ENCODE measurements at regions not wholly inside any gene's neighbourhood (a gene's known extent, or its start where the extent isn't known, plus 50 kb on each side); places are given as distances from the start of the nearest gene placed in this dataset.
"Not testable (repeated sequence)": the region's sequence is repeated elsewhere in the genome, so short reads cannot be mapped to it uniquely, and the experiment has no call there.

DNA sequence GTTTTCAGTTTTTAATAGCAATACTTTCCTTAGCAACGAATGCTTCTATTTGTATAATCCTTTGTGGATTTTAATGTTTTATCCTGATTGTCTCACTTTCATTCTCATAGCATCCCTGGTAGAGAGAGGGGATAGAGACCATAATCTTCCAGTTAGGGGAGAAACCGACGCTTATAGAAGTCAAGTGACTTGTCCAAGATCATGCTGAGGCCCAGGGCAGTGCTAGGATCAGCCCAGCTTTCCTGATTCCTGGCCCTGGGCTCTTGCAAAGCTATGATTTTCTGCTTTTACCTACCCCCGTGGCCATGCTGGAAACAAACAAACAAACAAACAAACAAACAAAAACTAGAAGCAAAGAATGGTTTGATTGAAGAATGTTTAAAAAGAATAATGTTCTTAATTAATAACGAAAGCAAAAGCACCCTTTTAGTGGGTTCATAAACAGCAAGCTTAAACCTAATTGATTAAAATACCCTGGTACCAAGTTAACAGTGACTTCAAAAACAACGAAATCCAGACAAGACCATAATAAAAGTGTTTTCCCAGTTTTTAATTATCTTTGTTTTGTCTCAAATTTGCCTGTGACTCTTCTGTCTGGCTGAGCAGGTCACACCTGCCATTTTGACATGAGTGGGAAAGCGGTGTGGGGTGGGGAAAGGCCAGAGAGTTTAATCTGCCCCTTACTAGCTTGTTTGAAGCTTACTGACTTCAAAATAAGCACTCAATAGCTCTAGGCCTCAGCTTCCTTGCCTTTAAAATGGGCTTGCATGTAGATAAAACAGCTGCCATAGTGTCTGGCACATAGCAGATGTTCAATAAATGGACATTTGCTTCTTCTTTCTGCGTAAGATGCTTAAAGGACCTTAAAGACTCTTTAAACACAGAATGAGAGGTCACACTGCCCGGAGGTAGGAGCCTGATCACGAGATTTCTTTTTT, 116.6 kb upstream of the MYCN start:
- DNase-seq (ENCODE audit: insufficient read length, low spot score): no peak
- FAIRE-seq: no peak
- TF ChIP-seq SPI1 (IDR thresholded peaks at IDR 0.05; ENCODE audit: low read depth, low read length) (no peak), POU2F2 (IDR thresholded peaks at IDR 0.05; ENCODE audit: low read depth, low read length) (no peak), PAX5 (IDR thresholded peaks at IDR 0.05; ENCODE audit: insufficient read depth, low read length, severe bottlenecking) (no peak), TAF1 (IDR thresholded peaks at IDR 0.05; ENCODE audit: low read depth, low read length) (no peak)

DNA sequence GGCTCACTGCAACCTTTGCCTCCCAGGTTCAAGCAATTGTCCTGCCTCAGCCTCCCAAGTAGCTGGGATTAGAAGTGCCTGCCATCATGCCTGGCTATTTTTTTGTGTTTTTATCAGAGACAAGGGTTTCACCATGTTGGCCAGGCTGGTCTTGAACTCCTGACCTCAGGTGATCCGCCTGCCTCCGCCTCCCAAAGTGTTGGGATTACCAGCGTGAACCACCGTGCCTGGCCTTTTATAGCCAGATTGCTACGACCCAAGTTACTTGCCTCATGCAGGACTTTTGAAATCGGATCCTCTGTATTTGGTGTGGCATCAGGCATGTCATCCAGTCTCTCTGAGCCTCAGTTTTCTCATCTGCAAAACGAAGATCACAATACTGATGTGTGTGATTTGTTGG, 115.9 kb upstream of the MYCN start:
- not testable (repeated sequence) for DNase-seq (ENCODE audit: insufficient read length, low spot score); FAIRE-seq

DNA sequence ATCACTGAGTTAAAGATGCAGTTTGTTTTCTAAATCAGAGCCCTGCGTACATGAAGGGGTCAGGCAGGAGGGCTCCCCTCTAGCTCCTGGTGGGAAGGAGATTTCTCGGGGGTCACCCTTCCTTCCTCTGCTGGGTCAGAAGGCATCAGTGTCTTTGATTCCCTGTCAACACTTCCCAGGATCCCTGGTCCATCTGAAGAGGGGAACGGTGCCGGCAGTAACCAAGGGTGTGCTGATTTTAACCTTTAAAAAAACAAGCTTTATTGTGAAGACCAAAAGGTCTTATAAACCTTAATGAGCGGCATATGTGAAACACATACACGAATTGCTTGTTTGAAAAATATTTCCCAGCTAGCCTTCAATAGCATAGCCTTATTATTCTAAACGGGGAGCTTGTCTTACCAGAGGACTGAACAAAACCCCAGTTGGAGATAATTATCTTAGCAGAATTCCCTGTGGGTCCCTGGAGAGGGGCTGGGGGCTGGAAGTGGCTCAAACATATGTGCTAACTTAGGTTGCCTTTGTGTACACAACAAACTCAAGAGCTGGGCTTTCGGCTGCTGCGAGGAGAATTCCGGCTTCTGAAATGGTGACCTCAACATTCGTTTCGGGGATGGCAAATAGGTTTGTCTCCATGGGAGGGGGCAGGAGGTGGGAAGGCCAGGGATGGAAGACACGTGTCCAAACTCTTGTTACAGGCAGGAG, 114.9 kb upstream of the MYCN start:
- no peak for FAIRE-seq
- TF ChIP-seq POU2F2 (IDR thresholded peaks at IDR 0.05; ENCODE audit: low read depth, low read length): no peak
- TF ChIP-seq SPI1 (IDR thresholded peaks at IDR 0.05; ENCODE audit: low read depth, low read length): no peak
- TF ChIP-seq POLR2A (IDR thresholded peaks at IDR 0.05; ENCODE audit: low read depth, low read length): no peak
- no peak for TF ChIP-seq POLR2AphosphoS5 (IDR thresholded peaks at IDR 0.05; ENCODE audit: low read depth, low read length)
- no peak for TF ChIP-seq PAX5 (IDR thresholded peaks at IDR 0.05; ENCODE audit: insufficient read depth, low read length, severe bottlenecking)
- no peak for TF ChIP-seq TAF1 (IDR thresholded peaks at IDR 0.05; ENCODE audit: low read depth, low read length)
- no peak for DNase-seq (ENCODE audit: insufficient read length, low spot score)

DNA sequence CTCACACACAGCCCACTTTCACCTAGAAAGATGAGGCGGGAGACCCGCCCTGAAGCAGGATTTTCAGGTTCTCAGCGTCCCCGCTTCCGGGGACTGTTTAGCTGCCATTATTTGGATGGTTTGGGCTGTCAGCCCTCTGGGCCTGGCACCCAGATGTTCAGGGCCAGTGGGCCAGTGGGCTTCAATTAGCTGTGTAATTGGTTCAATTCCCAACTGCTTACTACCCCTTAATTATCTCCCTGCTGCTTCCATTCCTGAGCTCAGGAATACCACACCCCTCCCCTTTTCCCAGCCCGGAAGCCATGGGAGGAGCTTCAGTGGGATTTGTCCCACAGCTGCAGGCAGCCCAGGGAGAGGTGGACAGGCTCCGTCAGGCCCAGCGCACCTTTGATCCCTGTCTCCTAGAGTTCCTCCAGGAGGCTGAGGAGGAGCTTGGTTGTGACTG, 114.1 kb upstream of the MYCN start:
- TF ChIP-seq POLR2AphosphoS5 (IDR thresholded peaks at IDR 0.05; ENCODE audit: low read depth, low read length) (no peak), PAX5 (IDR thresholded peaks at IDR 0.05; ENCODE audit: insufficient read depth, low read length, severe bottlenecking) (no peak), POLR2A (IDR thresholded peaks at IDR 0.05; ENCODE audit: low read depth, low read length) (no peak), TAF1 (IDR thresholded peaks at IDR 0.05; ENCODE audit: low read depth, low read length) (no peak), POU2F2 (IDR thresholded peaks at IDR 0.05; ENCODE audit: low read depth, low read length) (no peak), SPI1 (IDR thresholded peaks at IDR 0.05; ENCODE audit: low read depth, low read length) (no peak)
- FAIRE-seq (no peak), DNase-seq (ENCODE audit: insufficient read length, low spot score) (no peak)

DNA sequence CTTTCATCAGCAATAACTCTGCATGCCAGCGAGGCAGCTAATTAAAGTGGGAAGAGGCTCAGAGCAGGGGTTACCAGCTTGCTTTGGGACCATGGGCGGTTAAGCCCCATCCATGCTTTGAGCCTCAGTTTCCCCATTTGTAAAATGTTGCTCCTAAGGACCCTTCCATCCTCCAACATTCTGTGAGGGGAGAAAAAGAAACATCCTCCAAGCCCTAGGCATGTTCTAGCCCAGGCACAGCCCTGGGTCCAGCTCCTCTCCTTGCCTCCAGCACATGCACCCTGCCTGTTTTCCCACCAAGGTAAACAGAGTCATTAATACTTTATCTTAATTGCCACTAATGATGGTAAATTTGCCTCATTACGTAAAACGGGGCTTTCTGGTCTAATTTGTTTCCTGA, 113.3 kb upstream of the MYCN start:
- TF ChIP-seq SPI1 (IDR thresholded peaks at IDR 0.05; ENCODE audit: low read depth, low read length) (no peak), TAF1 (IDR thresholded peaks at IDR 0.05; ENCODE audit: low read depth, low read length) (no peak), POU2F2 (IDR thresholded peaks at IDR 0.05; ENCODE audit: low read depth, low read length) (no peak), POLR2AphosphoS5 (IDR thresholded peaks at IDR 0.05; ENCODE audit: low read depth, low read length) (no peak), PAX5 (IDR thresholded peaks at IDR 0.05; ENCODE audit: insufficient read depth, low read length, severe bottlenecking) (no peak), POLR2A (IDR thresholded peaks at IDR 0.05; ENCODE audit: low read depth, low read length) (no peak)
- FAIRE-seq (no peak), DNase-seq (ENCODE audit: insufficient read length, low spot score) (no peak)

DNA sequence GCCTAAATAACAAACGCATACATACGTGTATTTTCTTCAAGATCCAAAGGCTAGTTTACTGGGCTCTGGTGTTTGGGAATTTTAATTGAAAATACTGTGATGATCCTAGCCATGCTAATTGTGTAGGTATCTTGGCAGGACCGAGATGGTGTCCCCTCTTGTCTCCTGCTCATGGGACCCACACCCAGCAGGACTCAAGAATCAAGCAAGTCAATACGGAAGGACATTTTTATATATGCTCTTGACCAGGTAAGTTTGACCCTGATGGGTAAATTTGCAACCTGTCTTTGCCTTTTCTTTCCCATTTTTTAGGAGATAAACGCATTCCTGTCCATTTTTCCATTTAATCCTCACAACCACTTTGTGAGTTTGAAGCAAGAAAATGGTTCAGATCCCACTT, 111.8 kb upstream of the MYCN start:
- FAIRE-seq: no peak
- TF ChIP-seq SPI1 (IDR thresholded peaks at IDR 0.05; ENCODE audit: low read depth, low read length) (no peak), POU2F2 (IDR thresholded peaks at IDR 0.05; ENCODE audit: low read depth, low read length) (no peak), POLR2A (IDR thresholded peaks at IDR 0.05; ENCODE audit: low read depth, low read length) (no peak), PAX5 (IDR thresholded peaks at IDR 0.05; ENCODE audit: insufficient read depth, low read length, severe bottlenecking) (no peak), TAF1 (IDR thresholded peaks at IDR 0.05; ENCODE audit: low read depth, low read length) (no peak), POLR2AphosphoS5 (IDR thresholded peaks at IDR 0.05; ENCODE audit: low read depth, low read length) (no peak)
- no peak for DNase-seq (ENCODE audit: insufficient read length, low spot score)

DNA sequence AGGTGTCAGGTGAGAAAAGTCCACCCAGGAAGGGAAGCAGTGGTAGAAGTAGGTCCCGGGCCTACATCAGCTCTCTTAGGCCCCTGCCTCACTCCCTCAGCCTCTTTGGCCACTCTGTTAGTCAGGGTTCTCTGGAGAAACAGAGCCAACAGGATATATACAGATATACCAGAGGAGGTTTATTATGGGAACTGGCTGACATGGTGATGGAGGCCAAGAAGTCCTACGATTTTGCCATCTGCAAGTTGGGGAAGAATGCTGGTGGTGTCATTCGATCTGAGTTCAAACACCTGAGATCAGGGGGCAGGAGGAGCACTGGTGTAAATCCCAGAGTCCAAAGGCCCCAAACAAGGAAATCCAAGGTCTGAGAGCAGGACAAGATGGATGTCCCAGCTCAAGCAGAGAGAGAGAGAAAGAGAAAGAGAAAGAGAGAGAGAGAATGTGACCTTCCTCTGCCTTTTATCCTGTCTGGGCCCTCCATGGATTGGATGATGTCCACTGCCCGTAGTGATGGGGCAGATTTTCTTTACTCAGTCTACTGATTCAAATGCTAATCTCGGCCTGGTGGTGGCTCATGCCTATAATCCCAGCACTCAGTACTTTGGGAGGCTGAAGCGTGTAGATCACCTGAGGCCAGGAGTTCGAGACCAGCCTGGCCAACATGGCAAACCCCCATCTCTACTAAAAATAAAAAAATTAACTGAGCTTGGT, 111.1 kb upstream of the MYCN start:
- TF ChIP-seq TAF1 (IDR thresholded peaks at IDR 0.05; ENCODE audit: low read depth, low read length) (no peak), POLR2AphosphoS5 (IDR thresholded peaks at IDR 0.05; ENCODE audit: low read depth, low read length) (no peak), PAX5 (IDR thresholded peaks at IDR 0.05; ENCODE audit: insufficient read depth, low read length, severe bottlenecking) (no peak), SPI1 (IDR thresholded peaks at IDR 0.05; ENCODE audit: low read depth, low read length) (no peak), POLR2A (IDR thresholded peaks at IDR 0.05; ENCODE audit: low read depth, low read length) (no peak), POU2F2 (IDR thresholded peaks at IDR 0.05; ENCODE audit: low read depth, low read length) (no peak)
- no peak for DNase-seq (ENCODE audit: insufficient read length, low spot score)
- FAIRE-seq: no peak

DNA sequence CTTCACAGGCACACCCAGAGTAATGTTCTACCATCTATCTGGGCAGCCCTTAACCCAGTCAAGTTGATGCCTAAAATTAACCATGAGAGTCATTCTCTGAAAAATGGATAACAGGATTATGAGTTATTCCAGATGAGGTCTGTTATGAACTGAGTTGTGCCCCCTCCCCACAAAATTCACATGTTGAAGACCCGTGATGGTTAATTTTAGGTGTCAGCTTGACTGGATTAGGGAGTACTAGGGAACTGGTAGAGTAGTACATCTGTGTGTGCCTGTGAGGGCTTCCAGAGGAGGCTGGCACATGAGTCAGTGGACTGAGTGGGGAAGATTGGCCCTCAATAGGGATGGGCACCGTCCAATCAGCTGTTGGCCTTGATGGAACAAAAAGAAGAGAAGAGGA, 110.4 kb upstream of the MYCN start:
- no peak for FAIRE-seq
- TF ChIP-seq PAX5 (IDR thresholded peaks at IDR 0.05; ENCODE audit: insufficient read depth, low read length, severe bottlenecking) (no peak), POLR2A (IDR thresholded peaks at IDR 0.05; ENCODE audit: low read depth, low read length) (no peak), POLR2AphosphoS5 (IDR thresholded peaks at IDR 0.05; ENCODE audit: low read depth, low read length) (no peak), POU2F2 (IDR thresholded peaks at IDR 0.05; ENCODE audit: low read depth, low read length) (no peak), SPI1 (IDR thresholded peaks at IDR 0.05; ENCODE audit: low read depth, low read length) (no peak), TAF1 (IDR thresholded peaks at IDR 0.05; ENCODE audit: low read depth, low read length) (no peak)
- DNase-seq (ENCODE audit: insufficient read length, low spot score): no peak

DNA sequence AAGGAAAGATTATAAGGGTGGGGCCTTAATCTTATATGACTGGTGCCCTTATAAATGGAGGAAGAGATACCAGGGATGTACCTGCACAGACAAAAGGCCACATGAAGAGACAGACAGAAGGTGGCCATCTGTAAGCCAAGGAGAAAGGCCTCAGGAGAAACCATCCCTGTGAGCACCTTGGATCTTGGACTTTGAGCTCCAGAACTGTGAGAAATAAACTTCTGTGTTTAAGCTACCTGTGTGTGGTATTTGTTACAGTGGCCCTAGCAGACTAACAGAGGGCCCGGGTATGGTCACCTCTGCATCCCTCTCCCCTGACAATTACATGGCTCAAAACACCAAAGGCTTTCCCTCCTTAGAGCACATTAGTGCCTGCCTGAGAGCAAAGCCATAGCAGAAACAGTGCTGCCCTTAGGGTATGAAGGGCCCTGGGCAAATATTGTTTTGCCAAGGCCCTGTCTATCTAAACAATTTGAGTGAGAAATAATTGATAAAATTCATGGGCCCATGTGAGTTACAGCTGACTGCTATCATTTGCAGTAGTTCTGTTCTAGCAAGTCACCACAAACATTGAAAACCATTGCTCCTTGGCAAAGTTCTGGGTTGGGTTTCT, 109.3 kb upstream of the MYCN start:
- no peak for TF ChIP-seq TAF1 (IDR thresholded peaks at IDR 0.05; ENCODE audit: low read depth, low read length)
- no peak for TF ChIP-seq SPI1 (IDR thresholded peaks at IDR 0.05; ENCODE audit: low read depth, low read length)
- no peak for TF ChIP-seq POLR2AphosphoS5 (IDR thresholded peaks at IDR 0.05; ENCODE audit: low read depth, low read length)
- no peak for TF ChIP-seq POU2F2 (IDR thresholded peaks at IDR 0.05; ENCODE audit: low read depth, low read length)
- no peak for TF ChIP-seq PAX5 (IDR thresholded peaks at IDR 0.05; ENCODE audit: insufficient read depth, low read length, severe bottlenecking)
- no peak for TF ChIP-seq POLR2A (IDR thresholded peaks at IDR 0.05; ENCODE audit: low read depth, low read length)
- FAIRE-seq: no peak
- no peak for DNase-seq (ENCODE audit: insufficient read length, low spot score)
